SU-DHL-6 (cell line): ENCODE measurements at regions not wholly inside any gene's neighbourhood (a gene's known extent, or its start where the extent isn't known, plus 50 kb on each side); places are given as distances from the start of the nearest gene placed in this dataset.

Experiments
- H2AFZ ChIP-seq: fragments of 200-600 bp; sonication (generic); 2 replicates; pipeline ENCODE4 v1.6.1; 2014; ENCODE audit warnings: low read depth, mild to moderate bottlenecking, moderate library complexity, mixed read lengths, antibody characterized with exemption, low read length; ENCODE audit not compliant: severe bottlenecking
- H3F3A ChIP-seq: fragments of 200-600 bp; shearing (Covaris generic); 2 replicates; pipeline ENCODE4 v1.6.0; 2016; ENCODE audit warnings: antibody characterized with exemption, mild to moderate bottlenecking; ENCODE audit not compliant: insufficient read depth
- H3K27ac ChIP-seq: fragments of 200-600 bp; sonication (generic); 2 replicates; pipeline ENCODE4 v1.5.1; 2016; ENCODE audit warnings: low read depth, mild to moderate bottlenecking, low read length, moderate library complexity, mixed read lengths
- H3K27me3 ChIP-seq: fragments of 200-600 bp; sonication (generic), shearing (Covaris generic); 2 replicates; pipeline ENCODE4 v1.6.0; 2014; ENCODE audit warnings: mild to moderate bottlenecking, low read length
- H3K36me3 ChIP-seq: fragments of 200-600 bp; sonication (generic); 2 replicates; pipeline ENCODE4 v1.6.1; 2014; ENCODE audit warnings: mild to moderate bottlenecking, low read length, mixed read lengths
- H3K4me2 ChIP-seq: fragments of 300-600, 200-600 bp; shearing (Covaris generic), sonication (generic); 2 replicates; pipeline ENCODE4 v1.6.0; 2014; ENCODE audit warnings: low read length, low read depth, mild to moderate bottlenecking; ENCODE audit not compliant: poor library complexity, severe bottlenecking
- H3K4me3 ChIP-seq: fragments of 200-600 bp; sonication (generic); 2 replicates; pipeline ENCODE4 v1.5.1; 2014; ENCODE audit warnings: antibody characterized with exemption, low read length, mild to moderate bottlenecking, mixed read lengths; ENCODE audit not compliant: insufficient read depth, poor library complexity, severe bottlenecking
- H3K79me2 ChIP-seq: fragments of 200-600 bp; sonication (generic); 2 replicates; pipeline ENCODE4 v1.6.1; 2014; ENCODE audit warnings: mild to moderate bottlenecking, low read length, moderate library complexity; ENCODE audit not compliant: insufficient read depth
- H3K9ac ChIP-seq: fragments of 200-600 bp; sonication (generic); 2 replicates; pipeline ENCODE4 v1.7.0; 2014; ENCODE audit warnings: mild to moderate bottlenecking, low read length
- H3K9me2 ChIP-seq: fragments of 200-600 bp; sonication (generic); replicated peaks from 2 replicates; pipeline ENCODE4 v1.6.1; 2014; ENCODE audit warnings: low read length; ENCODE audit not compliant: insufficient read depth
- H3K9me3 ChIP-seq: fragments of 200-600 bp; sonication (generic); 2 replicates; pipeline ENCODE4 v1.6.1; 2014; ENCODE audit warnings: low read length, mixed read lengths; ENCODE audit not compliant: insufficient read depth
- H4K20me1 ChIP-seq: fragments of 200-600 bp; sonication (generic); 2 replicates; pipeline ENCODE4 v1.6.1; 2014; ENCODE audit warnings: low read depth, mild to moderate bottlenecking, antibody characterized with exemption, low read length, moderate library complexity, mixed read lengths
- CTCF ChIP-seq: fragments of 200-600 bp; sonication (generic); IDR thresholded peaks from one replicate; pipeline ENCODE4 v1.5.1; 2017; ENCODE audit warnings: antibody characterized with exemption, mild to moderate bottlenecking, low read length, moderate library complexity; ENCODE audit not compliant: insufficient read depth, poor library complexity, severe bottlenecking
- EZH2phosphoT487 ChIP-seq: fragments of 200-600 bp; sonication (generic), shearing (Covaris generic); conservative IDR thresholded peaks from 2 replicates; pipeline ENCODE4 v1.6.1; 2018; ENCODE audit warnings: mild to moderate bottlenecking, antibody characterized with exemption, low read length, moderate library complexity, mixed read lengths

- Histone ChIP-seq H3K9me2 (no peaks in the 10 kb centered on the region), H3F3A (no peaks in the 10 kb centered on the region), H3K27ac (no peak overlapping the region), H3K4me3 (no peak overlapping the region), H4K20me1 (no peaks in the 10 kb centered on the region), H3K4me2 (no peak overlapping the region), H3K36me3 (no peaks in the 10 kb centered on the region), H3K79me2 (no peaks in the 10 kb centered on the region), H3K27me3 (no peaks in the 10 kb centered on the region), H3K9ac (no peak overlapping the region), H3K9me3 (no peaks in the 10 kb centered on the region), H2AFZ (no peak overlapping the region)
- TF ChIP-seq EZH2phosphoT487: no peak
These were observed 101.2 kb downstream of the SALL1 start for GRCh38 chr16:51049678-51050376.

GRCh38 chr16:51049276-51049675, 101.8 kb downstream of the SALL1 start:
- no peaks in the 10 kb centered on the region for H3K9me2 ChIP-seq
- H3K27ac ChIP-seq: no peak overlapping the region
- no peaks in the 10 kb centered on the region for H3K9me3 ChIP-seq
- no peaks in the 10 kb centered on the region for H3K27me3 ChIP-seq
- no peaks in the 10 kb centered on the region for H3F3A ChIP-seq
- no peaks in the 10 kb centered on the region for H3K36me3 ChIP-seq
- H2AFZ ChIP-seq: no peak overlapping the region
- H3K4me2 ChIP-seq: no peak overlapping the region
- H3K9ac ChIP-seq: no peak overlapping the region
- H4K20me1 ChIP-seq: no peaks in the 10 kb centered on the region
- H3K79me2 ChIP-seq: no peaks in the 10 kb centered on the region
- H3K4me3 ChIP-seq: no peak overlapping the region
- no peak for TF ChIP-seq EZH2phosphoT487
- TF ChIP-seq CTCF: no peak

GRCh38 chr16:51048544-51048943, 102.5 kb downstream of the SALL1 start:
- H3K4me3 ChIP-seq: no peak overlapping the region
- H3K9me2 ChIP-seq: no peaks in the 10 kb centered on the region
- H3K9ac ChIP-seq: no peak overlapping the region
- no peaks in the 10 kb centered on the region for H3K27me3 ChIP-seq
- no peaks in the 10 kb centered on the region for H3K36me3 ChIP-seq
- no peaks in the 10 kb centered on the region for H4K20me1 ChIP-seq
- H3K79me2 ChIP-seq: no peaks in the 10 kb centered on the region
- no peak overlapping the region for H2AFZ ChIP-seq
- H3K9me3 ChIP-seq: no peaks in the 10 kb centered on the region
- no peaks in the 10 kb centered on the region for H3F3A ChIP-seq
- TF ChIP-seq CTCF: no peak
- no peak for TF ChIP-seq EZH2phosphoT487
- H3K27ac ChIP-seq: no peak overlapping the region
- H3K4me2 ChIP-seq: no peak overlapping the region

GRCh38 chr16:51045794-51046193, 105.3 kb downstream of the SALL1 start:
- H3K27ac ChIP-seq: no peak overlapping the region
- no peaks in the 10 kb centered on the region for H3K9me2 ChIP-seq
- no peak overlapping the region for H3K9ac ChIP-seq
- no peak overlapping the region for H2AFZ ChIP-seq
- H3K27me3 ChIP-seq: no peaks in the 10 kb centered on the region
- H4K20me1 ChIP-seq: no peaks in the 10 kb centered on the region
- TF ChIP-seq CTCF (no peak), EZH2phosphoT487 (no peak)
- no peak overlapping the region for H3K4me3 ChIP-seq
- no peaks in the 10 kb centered on the region for H3K79me2 ChIP-seq
- H3F3A ChIP-seq: no peaks in the 10 kb centered on the region
- no peaks in the 10 kb centered on the region for H3K36me3 ChIP-seq
- H3K9me3 ChIP-seq: no peaks in the 10 kb centered on the region
- H3K4me2 ChIP-seq: no peak overlapping the region
